Activated T-helper 9 cell treated with anti-CD3 and anti-CD28 coated beads, Interleukin-2, amount 50 U/mL, for 16 hours (primary cell): ENCODE measurements at regions not wholly inside any gene's neighbourhood (a gene's known extent, or its start where the extent isn't known, plus 50 kb on each side); places are given as distances from the start of the nearest gene placed in this dataset.
"Not testable (repeated sequence)": the region's sequence is repeated elsewhere in the genome, so short reads cannot be mapped to it uniquely, and the experiment has no call there.

Source experiments
- DNase-seq: peaks from one replicate; pipeline ENCODE4 v3.0.0-alpha.2; 2020; ENCODE audit warnings: low read depth

DNA sequence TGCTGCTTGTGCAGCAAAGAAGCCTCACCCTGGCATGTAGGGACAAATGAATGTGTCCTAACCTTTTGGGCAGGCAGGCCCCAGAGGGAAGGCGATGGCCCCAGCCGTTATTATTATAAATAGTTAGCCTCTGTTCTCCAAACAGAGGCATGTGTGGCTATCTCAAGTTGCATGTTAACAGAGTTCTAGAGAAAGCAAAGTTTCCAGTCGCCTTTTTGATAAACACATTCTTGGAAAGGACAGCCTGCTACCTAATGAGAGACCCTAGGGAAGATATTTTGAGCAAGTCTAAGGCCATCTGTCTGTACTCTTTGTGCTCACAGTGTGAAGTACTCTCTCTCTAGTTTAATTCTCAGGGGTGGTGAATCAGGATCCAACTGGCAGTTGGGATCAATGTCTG, 97.4 kb upstream of the FHL2 start:
- no peak for DNase-seq

DNA sequence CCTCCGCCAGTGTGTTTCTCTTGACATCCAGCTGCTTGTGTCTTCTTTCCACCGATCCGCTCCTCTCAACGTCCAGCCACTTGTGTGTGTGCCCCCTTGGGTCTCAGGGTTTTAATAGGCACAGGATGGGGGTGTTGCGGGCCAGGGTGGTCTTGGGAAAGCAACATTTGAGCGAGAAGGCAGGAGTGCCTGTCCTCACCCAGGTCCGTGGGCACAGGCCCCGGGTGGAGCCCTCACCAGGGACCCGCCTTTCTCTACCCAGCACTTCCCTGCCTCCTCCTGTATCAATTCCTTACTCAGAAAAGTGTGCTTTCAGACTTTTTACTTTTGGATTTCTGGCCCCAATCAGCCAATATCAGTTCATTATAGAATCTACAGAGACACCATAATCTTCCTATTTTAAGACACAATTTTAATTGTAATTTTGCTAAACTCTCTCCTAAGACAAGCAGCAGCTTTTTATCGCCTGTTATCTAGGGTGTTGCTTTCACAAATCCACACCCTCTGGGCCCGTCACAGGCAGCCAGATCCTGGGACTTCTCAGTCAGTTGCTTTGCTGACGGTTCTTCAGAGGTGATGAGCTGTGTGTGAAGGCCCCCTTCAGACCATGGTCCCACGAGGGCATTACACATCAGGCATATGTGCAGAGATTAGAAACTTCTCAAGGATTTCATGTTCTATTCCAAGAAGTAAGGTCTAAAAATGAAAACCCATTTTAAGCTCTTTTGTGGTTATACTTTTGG, 96.0 kb upstream of the FHL2 start:
- DNase-seq: no peak

DNA sequence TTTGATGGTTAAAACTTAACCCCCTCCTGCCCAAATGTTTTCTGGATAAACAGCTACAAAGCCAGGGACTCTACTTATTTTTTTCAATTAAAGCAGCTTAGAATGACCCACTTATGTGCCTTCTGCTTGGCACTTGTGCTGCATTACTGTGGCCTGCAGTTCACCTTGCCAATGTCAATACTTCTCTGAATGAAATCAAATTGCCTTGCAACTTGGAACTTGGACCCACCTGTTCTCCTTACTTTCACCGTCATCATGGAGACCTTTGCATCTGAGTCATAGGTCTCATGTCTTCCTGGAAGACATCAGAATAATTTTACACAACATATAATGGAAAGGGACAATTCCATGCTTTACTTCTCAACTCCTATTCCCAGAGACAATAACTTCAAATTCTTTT, 92.1 kb upstream of the FHL2 start:
- DNase-seq: no peak

DNA sequence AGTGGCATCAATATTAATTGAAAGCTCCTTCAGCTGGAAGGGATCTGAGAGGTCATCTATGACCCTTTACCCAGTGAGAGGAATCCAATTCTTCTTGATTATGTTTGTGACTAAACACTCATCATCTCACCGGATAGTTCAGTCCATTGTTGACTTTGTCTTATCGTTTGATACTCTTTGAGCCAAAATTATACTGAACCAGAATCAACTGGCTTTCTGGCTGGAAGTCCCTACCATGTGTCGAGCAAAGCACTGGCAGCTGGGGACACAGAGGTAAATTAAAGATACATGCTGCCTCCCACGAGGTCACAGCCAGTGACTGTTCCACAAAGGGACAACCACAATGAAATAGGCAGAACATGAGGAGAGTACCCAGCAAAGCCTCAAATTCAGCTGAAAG, 91.4 kb upstream of the FHL2 start:
- DNase-seq: no peak

DNA sequence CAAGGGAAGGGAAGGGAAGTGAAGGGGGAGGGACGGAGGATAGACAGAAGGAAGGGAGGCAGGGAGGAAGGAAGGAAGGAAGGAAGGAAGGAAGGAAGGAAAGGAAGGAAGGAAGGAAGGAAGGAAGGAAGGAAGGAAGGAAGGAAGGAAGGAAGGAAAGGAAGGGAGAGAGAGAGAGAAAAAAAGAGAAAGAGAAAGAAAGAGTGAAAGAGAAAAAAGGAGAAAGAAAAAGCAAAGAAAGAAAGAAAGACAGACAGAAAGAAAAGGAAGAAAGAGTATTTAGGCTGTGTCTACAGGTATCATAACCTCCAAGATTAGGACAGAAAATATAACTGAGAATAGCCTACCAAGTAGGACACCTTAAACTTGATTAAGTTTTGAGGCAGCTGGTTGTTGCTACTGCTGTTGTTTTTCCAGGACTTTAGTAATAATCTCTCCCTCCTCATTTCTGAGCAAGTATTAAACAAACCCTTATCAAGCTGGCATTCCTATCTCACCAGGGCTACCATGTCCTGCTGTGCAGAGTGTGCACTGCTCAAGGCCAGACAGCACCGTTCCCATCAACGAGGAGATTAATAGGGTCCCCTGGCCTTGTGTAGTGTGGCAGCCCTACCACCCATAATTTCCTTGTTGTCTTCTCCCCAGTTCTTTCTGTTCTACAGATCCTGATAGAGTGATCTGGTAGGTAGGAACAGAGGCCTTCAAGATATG, 90.5 kb upstream of the FHL2 start:
- DNase-seq: no peak

DNA sequence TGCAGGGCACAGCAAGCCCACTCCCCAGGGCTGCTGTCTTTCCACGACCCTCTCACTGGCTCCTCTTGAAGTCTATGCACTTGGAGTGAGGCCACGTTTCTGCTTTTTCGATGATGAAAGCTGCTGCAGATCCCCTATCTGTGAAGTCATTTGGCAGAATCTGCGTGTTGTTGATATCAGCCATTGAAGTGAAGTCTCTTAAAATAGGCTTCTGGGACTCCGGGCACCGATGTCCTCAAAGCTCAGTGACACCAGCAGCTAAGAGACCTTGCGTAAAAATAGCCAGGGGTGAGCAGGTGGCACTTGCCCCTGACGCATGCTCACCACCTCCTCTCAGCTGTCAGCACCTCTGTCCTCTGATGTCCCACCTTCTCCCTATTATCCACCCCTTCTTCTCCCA, 89.4 kb upstream of the FHL2 start:
- DNase-seq: no peak

DNA sequence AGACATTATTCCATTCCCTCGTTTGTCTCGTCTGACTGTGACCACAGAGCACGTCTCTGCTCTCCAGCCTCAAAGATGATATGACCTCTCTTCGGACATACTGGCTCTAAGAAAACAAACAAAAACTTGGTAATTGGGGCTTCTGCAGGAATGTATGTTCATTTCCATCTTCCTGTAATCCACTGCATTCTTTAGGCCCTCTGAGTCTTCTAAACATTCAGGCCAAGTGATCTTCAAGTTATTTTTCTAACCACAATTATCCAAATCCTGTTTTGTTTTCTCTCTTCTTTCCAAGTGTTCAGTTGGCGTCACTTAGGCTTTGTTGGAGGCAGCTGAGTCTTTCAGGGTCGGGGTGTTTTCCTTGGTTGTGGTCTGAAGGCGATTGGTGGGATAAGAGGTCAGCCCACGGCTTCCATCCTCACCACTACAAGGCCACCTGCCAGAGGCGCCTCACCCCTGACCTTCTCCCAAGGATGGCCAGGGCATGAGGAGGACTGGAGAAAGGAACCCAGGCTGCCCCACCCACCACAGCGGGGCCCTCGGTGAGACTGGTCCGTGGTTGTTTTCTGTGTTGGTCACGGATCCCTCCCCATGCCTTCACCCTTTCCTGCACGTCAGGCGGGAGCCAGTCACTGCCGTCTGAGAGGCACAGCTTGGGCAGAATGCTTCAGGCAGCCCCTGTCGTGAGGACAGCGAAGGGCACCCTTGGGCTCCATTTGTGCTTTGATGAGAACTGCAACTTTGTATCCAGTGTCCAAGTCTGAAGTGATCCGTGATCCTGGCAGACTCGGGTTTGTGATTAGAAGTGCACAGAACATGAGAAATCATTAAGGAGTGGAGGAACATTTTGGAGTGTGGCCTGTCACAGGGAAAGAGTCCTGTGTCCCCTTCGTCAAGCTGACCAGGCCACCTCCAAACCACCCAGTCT, 88.6 kb upstream of the FHL2 start:
- DNase-seq: no peak

DNA sequence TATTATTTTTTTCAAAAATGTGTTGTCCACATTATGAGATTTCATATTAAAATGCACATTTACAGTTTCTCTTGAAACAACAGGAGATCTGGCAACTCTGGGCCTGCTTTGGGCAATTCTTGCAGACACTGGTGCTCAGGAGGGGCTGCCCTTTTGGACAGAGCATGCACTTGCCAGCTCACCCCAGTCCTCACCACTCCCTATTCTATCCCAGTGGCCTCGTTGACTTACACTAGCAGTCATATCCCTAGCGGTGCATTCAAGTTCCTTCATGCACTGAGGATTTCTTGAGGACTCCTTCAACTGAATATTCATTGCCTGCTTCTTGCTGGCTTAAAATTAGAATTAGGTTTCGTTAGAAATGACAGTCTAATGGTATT, 87.9 kb upstream of the FHL2 start:
- DNase-seq: no peak

DNA sequence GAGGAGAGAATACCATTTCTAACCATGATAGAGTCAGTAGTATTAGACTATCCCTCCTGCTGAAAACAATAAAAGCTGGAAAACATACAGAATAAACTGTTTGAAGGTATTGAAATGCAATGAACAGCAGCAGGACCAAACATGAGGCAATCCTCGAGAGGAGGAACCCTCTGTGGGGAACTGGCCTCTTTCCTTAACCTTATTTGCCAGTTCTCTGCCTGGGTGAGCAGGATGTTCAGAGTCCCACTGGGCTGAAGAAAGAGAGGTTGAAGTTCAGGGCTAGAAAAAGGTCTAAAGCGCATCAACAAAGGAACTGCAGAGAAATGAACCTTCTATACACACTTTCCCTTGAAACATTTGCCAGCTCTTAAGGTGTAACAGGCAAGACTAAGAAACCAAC, 79.8 kb upstream of the FHL2 start:
- no peak for DNase-seq

DNA sequence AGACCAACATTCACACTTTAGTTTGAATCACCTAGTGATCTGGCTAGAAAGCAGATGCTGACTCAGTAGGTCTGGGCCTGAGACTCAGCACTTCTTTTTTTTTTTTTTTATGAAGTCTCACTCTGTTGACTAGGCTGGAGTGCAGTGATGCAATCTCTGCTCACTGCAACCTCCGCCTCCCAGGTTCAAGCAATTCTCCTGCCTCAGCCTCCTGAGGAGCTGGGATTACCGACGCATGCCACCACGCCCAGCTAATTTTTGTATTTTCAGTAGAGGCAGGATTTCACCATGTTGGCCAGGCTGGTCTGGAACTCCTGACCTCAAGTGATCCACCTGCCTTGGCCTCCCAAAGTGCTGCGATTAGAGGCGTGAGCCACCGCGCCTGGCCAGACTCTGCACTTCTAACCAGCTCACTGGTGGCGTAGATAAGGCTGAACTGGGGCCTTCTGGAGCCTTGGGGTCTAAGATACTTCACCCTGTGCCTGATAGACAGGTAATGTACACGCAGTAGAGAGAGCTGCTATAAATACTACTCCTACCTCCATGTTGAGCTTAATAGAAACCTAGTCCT, 78.3 kb upstream of the FHL2 start:
- DNase-seq: not testable (repeated sequence)

DNA sequence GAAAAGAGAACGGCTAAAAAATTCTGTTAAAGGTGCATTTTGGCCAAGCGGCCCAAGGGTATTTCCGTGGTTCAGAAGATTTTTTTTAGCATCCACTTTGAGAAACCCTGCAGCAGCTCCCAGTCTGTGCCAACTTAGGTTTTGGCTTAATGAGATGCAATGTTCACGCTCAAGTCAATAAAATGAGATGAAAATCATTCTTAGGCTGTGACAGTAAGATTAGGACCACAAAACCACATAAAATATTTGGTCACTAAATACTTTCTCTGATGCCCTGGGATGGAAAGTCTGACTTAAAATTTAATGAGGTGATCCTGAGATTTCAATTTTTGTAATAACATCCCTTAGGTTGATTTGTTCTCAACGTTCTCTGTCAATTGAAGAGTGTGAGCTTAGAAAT, 74.2 kb upstream of the FHL2 start:
- DNase-seq: no peak

DNA sequence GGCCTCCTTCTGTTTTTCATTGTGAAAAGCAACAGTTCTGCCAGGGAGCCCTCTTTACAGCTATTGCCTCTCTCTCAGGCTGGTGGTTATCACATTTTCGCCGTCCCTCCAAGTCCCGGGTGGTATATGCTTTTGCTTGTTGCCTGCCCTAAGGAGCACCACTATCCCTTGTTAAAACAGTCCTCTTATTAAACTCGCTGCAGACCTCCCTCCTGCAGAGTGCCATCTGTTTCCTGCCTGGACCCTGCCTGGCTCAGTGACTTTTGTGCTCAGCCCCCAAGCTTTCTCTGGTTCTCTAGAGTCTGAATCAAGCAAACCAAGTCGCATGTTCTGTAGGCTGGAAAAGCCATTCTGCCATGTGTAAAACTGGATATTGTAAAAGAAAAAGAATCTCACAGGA, 72.1 kb upstream of the FHL2 start:
- no peak for DNase-seq

DNA sequence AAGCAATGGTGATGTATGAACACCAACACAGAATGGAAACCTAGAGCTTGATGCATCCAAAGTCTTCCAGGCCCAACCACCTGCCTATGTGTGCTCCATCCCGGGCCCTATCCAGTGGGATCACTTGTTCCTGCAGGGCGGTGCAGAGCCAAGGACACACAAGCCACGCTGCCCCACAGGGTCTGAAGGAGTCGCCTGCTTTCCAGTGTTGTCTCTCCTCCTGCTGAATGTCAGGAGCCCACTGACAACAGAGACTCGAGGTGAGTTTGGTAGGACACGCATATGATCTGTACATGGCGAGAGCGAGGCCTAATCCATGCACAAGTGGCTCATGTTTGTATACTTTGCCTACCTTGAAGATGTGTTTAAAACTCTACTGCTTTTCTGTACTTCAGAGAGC, 70.9 kb upstream of the FHL2 start:
- no peak for DNase-seq

DNA sequence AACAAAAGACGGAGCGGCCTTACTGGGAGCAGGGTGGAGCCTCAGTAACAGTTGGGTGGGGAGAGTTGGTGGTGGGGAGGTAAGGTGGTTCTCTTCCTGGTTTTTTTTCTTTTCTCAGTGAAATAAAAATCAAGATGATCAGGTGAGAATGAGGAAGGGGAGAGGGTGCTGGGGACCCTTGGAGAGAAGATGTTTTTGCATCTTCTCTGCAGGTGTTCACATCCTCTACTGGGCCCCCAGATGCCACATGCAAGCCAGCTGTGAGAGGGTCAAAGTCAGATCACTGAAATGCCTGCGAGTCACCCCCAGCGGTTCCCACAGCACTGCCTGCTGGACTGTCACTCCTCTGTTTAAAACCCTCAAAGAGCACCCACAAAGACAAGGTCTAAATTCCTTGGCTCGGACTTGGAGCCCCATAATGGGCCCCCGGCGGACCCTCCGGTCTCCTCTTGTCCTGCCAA, 69.8 kb upstream of the FHL2 start:
- no peak for DNase-seq

DNA sequence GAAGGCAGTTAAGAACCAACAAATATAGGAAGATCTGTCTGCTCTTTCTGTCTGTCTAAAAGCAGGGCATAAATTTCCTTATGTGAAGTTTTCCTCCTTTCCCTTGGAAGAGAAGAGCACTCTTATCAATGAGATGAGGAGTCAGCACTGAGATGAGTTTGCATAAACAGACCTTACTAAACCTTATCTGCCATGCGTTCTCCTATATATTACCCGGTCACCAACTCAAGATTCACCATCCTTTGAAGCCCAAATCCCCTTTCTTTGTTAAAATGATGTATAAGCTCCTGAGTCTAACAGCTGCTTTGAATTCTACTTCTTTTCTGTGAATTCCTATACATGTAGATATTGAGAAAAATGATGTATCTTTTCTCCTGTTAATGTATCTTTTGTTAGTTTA, 65.5 kb upstream of the FHL2 start:
- DNase-seq: no peak

DNA sequence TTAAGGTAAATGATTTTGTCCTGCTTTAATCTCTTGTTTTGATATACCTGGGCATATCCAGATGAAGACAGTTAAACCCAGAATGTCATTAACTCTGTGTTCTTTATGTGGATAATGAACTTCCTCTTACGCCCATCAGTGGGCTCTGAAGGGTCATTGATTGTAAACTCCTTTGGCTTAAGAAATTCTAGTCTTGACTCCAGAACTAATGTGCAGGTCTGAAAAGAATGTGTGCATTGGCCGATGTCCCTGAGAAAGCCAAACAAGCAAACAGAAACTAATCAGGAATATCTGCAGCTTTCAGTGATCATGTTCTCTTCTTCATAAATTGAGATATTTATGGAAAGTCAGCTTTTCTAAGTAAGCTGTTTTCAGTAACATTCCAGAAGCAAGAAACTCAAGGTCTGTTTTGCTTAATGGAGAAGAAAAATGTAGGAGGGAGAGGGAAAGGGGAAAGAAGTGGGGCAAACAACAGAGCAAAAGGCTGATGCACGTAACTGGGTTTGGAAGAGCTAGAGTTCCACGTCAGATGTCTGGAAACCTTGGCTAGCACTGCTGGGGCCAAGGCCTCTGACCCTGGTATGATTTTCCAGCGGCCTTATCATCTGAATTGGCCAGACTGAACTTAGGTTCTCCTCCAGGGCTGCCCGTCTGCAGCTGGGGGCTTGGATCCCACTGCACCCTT, 61.3 kb upstream of the FHL2 start:
- no peak for DNase-seq

DNA sequence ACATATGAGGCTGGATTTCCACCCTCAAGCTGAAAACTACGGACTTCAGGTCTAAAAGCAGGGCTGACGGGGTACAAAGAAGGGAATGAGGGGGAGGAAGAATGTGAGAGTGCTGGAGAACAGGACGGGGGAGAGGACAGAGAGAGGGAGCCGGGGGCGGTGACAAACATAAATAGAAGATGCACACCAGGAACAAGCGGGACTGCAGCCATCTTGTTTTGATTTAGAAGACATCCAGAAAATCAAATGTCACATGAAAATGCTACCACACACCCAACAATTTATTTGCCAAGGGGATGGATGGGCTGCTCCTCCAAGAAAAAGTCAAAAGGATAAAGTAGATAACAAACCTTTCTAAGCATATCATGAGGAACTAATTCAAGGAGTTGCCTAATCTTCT, 59.2 kb upstream of the FHL2 start:
- DNase-seq: no peak

DNA sequence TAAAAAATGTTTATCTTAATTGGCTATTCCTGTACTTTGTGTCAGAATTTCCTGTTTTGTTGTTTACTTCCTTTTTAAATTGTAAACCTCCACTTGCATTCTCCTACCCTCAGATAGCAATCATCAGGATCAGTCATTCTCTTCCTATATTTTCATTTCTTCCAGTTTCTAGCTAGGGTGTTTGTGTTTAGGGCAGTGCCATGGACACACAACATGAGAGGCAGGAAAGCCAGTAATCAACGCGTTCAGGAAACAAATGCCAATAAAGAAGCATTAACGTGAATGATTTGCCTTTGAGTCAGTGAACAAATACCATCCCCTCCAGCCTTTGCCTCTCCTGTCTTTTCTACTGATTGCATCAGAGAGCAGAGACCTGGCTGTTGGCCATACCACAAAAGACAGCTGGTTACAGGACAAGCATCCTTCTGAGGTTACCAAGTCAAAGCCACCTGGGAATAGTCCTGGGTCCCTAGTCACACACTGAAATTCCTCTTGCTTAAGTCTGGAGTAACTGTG, 56.7 kb upstream of the FHL2 start:
- no peak for DNase-seq

DNA sequence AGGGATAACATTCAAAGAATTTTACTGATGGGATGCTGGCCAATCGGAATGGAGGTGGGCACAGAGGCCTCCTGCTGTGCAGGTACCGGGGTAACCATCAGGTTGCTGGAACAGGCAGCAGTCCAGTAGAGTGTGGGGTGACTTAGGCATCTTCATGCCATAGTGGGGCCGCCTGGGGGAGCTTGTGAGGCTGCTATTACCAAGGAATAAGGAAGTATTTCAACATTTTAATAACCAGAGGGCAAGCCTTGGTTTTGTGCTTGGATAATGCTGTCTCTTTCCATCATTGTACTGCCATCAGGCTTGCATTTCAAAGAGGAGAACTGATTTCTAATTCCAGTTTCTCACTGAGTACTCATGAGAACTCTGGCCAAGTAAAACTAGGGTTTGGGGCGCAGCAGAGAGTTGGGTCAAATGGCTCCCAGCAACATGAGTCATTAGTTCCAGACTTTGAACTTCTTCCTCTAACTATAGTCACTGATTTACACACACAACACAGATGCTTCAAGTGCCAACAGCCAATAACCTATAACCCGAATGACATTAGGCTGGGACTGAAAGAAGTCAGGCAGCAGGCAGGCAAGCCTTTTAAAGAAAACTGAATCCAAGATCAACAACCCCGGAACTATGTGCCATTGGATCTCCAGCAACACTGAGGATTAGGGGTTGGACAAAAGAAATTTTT, 56.1 kb upstream of the FHL2 start:
- DNase-seq: no peak

DNA sequence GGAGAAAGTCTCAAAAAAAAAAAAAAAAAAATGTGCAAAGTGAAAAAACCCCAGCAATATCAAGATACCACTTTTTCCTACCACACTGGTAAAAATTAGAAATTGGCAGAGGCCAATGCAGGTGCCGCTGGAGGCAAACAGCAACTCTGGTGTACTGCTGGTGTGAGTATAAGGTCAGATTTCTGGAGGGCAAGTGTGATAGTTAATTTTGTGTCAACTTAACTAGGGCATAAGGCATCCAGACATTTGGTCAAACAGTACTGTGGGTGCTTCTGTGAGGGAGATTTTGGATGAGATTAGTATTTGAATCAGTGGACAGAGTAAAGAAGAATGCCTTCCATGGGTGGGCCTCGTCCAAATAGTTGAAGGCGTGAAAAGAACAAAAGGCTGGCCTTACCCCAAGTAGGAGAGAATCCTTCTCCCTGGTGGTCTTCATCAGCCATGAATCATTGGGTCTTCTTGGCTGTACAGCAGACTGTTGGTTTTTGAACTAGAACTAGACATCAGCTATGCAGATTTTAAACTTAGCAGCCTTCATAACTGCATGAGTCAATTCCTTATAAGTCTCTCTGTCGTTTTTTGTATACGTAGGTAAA, 52.8 kb upstream of the FHL2 start:
- DNase-seq: no peak

DNA sequence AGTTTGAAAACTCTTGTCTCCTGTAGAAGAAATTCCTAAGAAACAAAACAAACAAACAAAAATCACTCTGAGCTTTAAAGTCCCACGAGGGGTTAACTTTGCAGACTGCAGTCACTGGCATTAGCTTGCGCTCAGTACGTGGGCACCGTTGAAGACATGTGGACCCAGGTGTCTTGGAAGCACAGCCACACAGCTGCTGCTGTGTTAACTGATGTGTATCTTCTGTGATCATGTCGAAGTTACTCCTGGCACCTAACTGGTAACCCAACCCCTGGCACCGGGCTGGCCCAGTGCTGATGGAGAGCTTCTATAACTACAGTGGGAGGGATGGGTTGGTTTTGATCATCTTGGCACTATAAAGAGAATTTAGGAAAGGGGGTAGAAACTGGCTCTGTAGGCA, 51.6 kb upstream of the FHL2 start:
- no peak for DNase-seq
